HG02588 (cell line): ENCODE measurements at regions not wholly inside any gene's neighbourhood (a gene's known extent, or its start where the extent isn't known, plus 50 kb on each side); places are given as distances from the start of the nearest gene placed in this dataset.

Experiments
- ATAC-seq: cut with Tn5 transposase; IDR thresholded peaks from one replicate; pipeline ENCODE4 v1.9.1; 2021; ENCODE audit warnings: mild to moderate bottlenecking, moderate library complexity; ENCODE audit not compliant: unreplicated experiment

- ATAC-seq, result no peak
These were observed 198.2 kb upstream of the PLEKHG7 start for GRCh38 chr12:92504594-92504981.

DNA sequence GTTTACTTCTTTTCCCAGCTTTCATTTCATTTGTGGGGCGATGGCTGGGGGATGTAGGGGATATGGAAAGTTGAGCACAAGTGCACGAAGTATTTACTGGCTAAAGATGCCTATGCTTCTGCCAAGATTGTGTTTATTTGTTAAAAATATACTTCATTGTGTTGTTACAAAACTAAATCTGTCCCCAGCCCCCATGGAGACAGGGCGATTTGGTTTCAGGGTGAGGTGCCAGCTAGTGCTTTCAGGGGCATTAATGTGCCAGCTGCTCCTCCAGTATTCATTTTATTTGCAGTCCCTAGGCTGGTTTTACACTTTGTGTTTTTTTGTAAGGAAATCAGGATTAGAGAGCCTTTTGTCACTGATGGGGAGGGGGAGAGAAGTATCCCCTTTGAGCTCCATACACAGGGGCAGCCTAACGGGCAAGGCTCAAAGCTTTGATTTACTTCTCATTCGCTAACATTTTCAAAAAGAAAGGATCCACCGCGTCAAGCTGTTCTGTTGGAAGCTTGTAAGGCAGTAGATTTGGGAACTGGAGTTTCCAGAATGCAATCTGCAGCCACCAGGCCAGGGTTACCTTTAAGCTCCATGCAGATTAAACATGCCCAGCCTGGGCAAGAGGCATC, 198.7 kb upstream of the PLEKHG7 start:
- no peak for ATAC-seq

DNA sequence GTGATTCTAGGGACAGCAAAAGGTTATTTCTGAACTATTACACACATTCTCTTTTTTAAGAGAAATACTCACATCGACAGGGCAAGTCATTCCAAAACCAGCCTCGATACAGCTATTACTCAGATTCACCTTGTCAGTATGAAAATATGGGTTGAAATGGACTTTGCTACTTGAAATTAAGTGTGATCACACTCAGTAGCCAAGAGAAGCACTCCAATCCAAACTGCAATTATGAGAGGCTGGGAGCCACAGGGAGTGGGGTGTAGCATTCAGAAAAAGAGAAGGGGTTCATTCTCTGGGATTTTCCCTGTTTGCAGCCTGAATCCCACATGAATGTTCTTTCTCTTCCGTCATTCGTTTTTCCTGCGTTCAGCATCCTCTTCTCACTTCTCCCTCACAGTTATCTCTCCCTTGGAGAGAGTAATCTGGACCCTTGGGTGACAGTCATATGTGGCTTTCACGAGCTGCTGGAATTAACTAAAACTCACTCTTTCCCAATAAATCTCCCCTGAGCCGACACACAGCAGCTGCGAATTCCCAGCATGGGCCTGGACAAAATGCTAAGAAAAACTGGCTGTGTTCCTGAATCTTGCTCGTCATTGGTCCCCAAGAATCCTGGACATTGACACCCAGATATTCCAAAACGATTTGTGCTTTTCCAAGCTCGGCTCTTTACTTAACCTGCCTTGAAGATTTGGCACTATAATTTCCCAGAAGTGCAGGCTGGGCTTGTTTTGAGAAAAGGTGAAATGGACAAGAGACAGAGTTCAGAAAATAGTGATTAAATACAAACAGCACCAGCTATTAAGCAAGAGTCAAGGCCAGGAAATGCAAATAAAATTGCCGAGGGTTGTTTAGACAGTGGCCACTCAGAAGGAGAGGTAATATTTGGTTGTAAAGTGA, 199.5 kb upstream of the PLEKHG7 start:
- ATAC-seq, result peak; percentile 64

DNA sequence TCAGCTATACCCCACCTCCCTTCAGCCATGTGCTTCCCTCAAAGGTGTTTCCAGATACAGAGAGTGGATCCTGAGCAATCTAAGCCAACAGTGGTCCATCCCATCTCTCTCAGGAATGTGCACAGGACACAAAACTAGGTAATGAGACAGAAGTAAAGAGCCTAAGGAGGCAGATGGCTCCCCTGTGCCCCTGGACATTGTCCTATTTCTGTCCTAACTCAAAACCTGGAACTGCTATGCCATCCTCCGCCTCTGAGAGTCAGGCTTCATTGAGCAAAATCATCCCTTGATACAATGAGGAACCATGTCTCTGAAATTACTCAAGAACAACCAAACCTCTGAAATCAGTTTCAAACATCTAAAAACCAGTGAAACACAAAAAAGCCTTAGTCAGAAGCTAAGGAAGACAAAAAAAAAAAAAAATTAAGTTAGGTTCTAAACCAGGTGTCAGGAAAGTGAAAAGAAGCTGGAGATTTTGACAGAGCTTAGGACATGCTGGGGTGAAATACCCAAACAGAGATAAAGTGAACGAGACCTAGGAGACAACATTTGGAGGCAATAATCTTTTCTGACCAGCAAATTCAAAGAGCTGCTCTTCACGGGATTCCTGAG, 200.3 kb upstream of the PLEKHG7 start:
- ATAC-seq, result peak; percentile 48

DNA sequence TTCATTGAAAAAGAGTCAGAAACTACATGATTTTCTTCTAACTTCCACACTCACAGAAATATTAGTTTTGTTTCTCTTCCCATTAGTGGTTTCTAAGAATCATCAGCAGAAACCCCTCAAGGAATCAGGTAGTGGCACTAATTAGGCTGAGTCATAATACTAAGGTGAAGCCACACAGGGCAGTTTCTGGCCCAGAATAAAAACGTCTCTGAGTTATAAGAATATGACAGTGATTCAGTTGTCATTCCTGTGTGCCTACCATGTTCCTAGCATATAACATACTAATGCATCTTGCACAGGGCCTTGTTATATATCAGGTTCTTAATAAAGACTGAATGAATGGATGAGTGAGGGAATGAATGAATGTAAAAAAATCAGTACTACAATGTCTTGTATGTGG, 206.0 kb upstream of the PLEKHG7 start:
- peak; percentile 57 for ATAC-seq

DNA sequence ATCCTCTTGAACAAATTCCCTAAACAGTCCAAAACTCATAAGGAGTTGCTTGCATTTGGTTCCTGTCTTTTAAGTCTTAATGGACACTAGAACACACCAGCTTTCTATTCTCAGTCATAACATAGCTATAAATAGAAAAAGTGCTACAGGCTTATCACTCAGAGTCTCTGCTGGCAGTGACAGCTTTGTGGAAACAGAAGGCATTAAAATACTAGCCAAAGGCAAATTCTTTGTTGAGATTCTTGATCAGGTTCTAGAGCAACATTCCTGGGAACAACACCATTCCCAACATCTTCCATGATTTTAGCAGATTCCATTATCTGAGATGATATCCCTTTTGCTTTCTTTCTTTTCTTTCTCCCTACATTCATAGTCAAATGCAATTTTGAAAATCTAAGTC, 207.7 kb upstream of the PLEKHG7 start:
- no peak for ATAC-seq

DNA sequence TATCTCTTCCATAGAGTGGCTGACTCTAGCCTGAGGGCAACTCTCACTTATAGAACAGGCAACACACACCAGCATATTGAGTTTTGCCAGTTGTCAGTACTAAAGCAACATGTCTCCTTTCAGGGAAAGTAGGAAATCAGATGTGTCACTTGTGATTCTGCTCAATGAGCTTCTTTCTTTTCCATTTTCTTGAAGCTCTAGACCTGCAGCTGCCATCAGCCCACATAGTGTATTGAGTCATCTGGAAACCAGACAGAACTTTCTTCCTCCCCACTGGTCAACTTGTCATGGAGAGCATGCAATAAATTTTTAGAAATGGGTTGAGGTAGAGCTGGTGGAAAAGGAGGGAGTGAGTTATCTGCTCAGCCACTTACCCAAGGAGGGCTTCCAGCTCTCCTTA, 209.0 kb upstream of the PLEKHG7 start:
- peak; percentile 70 for ATAC-seq

GRCh38 chr12:92492995-92493394, 209.8 kb upstream of the PLEKHG7 start:
- no peak for ATAC-seq

- ATAC-seq, result no peak
These were observed 210.5 kb upstream of the PLEKHG7 start for GRCh38 chr12:92492291-92492690.

DNA sequence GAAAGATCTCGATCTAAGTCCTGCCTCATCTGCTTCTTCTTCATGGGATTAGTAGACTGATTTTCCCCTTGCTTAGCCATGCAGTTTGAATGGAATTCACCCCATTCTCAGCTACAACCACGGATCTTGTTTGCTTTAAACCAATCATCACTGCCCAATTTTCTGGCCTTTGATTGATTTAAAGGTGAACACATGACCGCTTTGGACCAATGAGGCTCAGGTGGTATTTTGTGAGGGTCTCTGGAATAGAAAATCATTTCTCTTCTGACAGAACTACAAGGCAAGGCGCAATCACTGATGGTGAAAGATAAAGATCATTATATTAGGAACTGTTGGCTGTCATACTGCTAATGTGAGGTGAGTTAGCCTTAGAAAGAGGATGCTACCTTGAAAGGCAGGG, 213.0 kb upstream of the PLEKHG7 start:
- ATAC-seq, result no peak

DNA sequence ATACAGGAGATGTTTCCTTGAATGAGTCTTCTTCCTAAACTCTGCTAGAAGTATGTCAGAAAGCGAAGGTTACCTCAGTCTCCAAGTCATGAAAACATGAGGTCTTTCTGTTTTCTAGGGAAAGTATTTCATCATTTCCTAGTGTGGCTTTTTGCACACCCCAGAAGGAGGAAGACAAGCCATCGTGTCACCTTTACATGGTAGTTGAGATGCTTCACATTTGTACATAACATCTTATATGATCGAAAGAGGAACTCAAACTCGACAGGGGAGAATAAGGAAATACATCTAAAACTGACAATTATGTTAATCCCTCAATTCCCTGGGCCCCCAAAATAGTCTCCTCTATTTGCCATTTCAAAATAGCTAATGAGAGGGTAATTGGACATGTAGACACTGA, 214.1 kb upstream of the PLEKHG7 start:
- no peak for ATAC-seq

DNA sequence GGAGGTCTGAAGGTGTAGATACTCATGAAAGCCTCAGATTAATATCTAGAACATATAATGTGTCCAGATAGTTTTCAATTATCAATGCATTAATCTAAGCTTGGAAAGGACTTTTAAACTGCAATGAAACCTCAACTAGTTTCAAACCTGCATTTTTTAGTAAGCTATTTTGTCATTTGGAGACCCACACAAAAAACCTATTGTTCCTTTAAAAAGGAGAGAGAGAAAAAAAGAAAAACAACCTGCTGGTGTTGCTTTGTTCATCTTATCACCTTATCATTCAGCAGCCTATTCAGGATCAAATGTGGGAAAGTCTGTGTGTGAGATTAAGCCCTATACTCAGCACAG, 215.7 kb upstream of the PLEKHG7 start:
- ATAC-seq, result no peak

- no peak for ATAC-seq
These were observed 216.2 kb upstream of the PLEKHG7 start for GRCh38 chr12:92486443-92487137.

- no peak for ATAC-seq
These were observed 217.1 kb upstream of the PLEKHG7 start for GRCh38 chr12:92485351-92486348.

DNA sequence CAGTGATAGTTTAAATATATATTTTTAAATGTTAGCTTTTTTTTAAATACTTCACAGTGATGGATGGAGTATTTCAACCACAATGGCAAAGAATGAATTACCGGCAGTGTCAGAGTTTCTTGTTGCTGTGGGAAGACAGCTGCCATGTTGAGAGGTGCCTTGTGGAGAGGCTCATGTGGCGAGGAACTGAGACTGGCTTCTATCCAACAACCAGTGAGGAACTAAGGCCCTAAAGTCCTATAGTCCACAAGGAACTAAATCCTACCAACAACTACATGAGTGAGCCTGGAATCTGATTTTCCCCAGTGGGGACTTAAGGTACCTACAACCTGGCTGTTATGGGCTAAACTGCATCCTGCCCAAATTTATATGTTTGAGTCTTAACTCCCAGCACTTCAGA, 220.2 kb upstream of the PLEKHG7 start:
- ATAC-seq, result no peak

GRCh38 chr12:92481066-92481465, 221.7 kb upstream of the PLEKHG7 start:
- no peak for ATAC-seq

GRCh38 chr12:92478692-92479091, 224.1 kb upstream of the PLEKHG7 start:
- no peak for ATAC-seq

GRCh38 chr12:92476844-92477243, 225.9 kb upstream of the PLEKHG7 start:
- ATAC-seq, result no peak

GRCh38 chr12:92473564-92473963, 229.2 kb upstream of the PLEKHG7 start:
- ATAC-seq, result no peak

DNA sequence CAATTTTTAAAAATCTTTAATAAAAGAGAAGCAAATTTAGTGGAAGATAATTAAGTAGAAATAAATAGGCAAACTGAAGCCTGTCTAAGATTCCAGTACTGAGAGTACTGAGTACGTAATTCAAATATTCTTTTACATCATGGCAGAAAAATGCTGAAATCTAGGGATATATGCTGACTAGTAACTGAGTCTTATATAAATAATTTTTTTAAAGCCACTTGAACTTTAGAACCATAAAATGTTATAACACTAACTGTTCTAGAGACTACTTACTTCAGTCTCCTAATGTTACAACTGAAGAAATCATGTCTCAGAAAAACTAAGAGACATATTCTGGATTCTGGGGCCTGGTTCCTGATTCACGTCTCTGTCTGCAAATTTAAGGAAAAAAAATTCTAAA, 230.6 kb upstream of the PLEKHG7 start:
- no peak for ATAC-seq
